WTC11 (cell line): ENCODE measurements at regions not wholly inside any gene's neighbourhood (a gene's known extent, or its start where the extent isn't known, plus 50 kb on each side); places are given as distances from the start of the nearest gene placed in this dataset.
A peak's percentile ranks its signal among the peaks of the same experiment; 100 is the strongest.

Experiments
- ATAC-seq: fragments of 200-7000 bp; cut with Tn5 transposase; 2 replicates; pipeline ENCODE4 v1.10.0; 2021; ENCODE audit warnings: mild to moderate bottlenecking, moderate library complexity
- CTCF ChIA-PET: fragments of 300-600 bp; sonication (Branson Sonifier 250); formaldehyde crosslinking; loops from one replicate; lab custom pipeline; 2021; ENCODE audit warnings: antibody characterized with exemption; lab: Charles Lee
- POLR2A ChIA-PET: fragments of 350-600 bp; sonication (Branson Sonifier 250); formaldehyde crosslinking; loops from one replicate; lab custom pipeline; 2021; ENCODE audit warnings: antibody characterized with exemption; lab: Charles Lee
- DNase-seq: peaks from one replicate; pipeline ENCODE4 v3.0.0; 2021; ENCODE audit warnings: low spot score
- H3K27ac Mint-ChIP-seq: 2 replicates; pipeline ENCODE4 v1.8.0; 2021; ENCODE audit warnings: mixed read lengths
- H3K27me3 Mint-ChIP-seq: 2 replicates; pipeline ENCODE4 v1.8.0; 2021; ENCODE audit warnings: low read depth, mild to moderate bottlenecking, moderate library complexity, mixed read lengths
- H3K36me3 Mint-ChIP-seq: 2 replicates; pipeline ENCODE4 v1.8.0; 2021; ENCODE audit warnings: mixed read lengths
- H3K4me1 Mint-ChIP-seq: 2 replicates; pipeline ENCODE4 v1.8.0; 2022; ENCODE audit warnings: mixed read lengths
- H3K4me3 Mint-ChIP-seq: 2 replicates; pipeline ENCODE4 v1.8.0; 2021; ENCODE audit warnings: mild to moderate bottlenecking, moderate library complexity, mixed read lengths
- H3K9me3 Mint-ChIP-seq: 2 replicates; pipeline ENCODE4 v1.8.0; 2021; ENCODE audit warnings: mixed read lengths
- ATF3 ChIP-seq: sonication (generic); formaldehyde crosslinking; conservative IDR thresholded peaks from 2 replicates; pipeline ENCODE4 v1.8.1; 2022; ENCODE audit warnings: mild to moderate bottlenecking, missing genetic modification reagents
- CREB1 ChIP-seq: sonication (generic); formaldehyde crosslinking; IDR thresholded peaks from 2 replicates; pipeline ENCODE4 v1.8.0; 2023; ENCODE audit warnings: mild to moderate bottlenecking, missing genetic modification reagents
- ERG ChIP-seq: fragments of 250-450 bp; sonication (Bioruptor Pico); IDR thresholded peaks from 2 replicates; pipeline ENCODE4 v1.8.0; 2021; ENCODE audit warnings: mild to moderate bottlenecking
- HMGXB4 ChIP-seq: sonication (generic); formaldehyde crosslinking; IDR thresholded peaks from 2 replicates; pipeline ENCODE4 v1.8.1; 2023; ENCODE audit warnings: mild to moderate bottlenecking, moderate library complexity, missing genetic modification reagents
- MXD4 ChIP-seq: fragments of 250-450 bp; sonication (Bioruptor Pico); IDR thresholded peaks from 2 replicates; pipeline ENCODE4 v1.8.0; 2021; ENCODE audit warnings: mild to moderate bottlenecking, moderate library complexity, borderline replicate concordance
- NFE2L1 ChIP-seq: sonication (generic); formaldehyde crosslinking; IDR thresholded peaks from 2 replicates; pipeline ENCODE4 v1.8.1; 2023; ENCODE audit warnings: missing genetic modification reagents
- NR1H2 ChIP-seq: sonication (generic); formaldehyde crosslinking; IDR thresholded peaks from 2 replicates; pipeline ENCODE4 v1.9.0; 2021; ENCODE audit warnings: mild to moderate bottlenecking, moderate library complexity, missing genetic modification reagents
- PRDM15 ChIP-seq: sonication (generic); formaldehyde crosslinking; IDR thresholded peaks from 2 replicates; pipeline ENCODE4 v1.8.0; 2022; ENCODE audit warnings: missing genetic modification reagents
- SMAD4 ChIP-seq: sonication (generic); formaldehyde crosslinking; IDR thresholded peaks from 2 replicates; pipeline ENCODE4 v1.8.0; 2022; ENCODE audit warnings: mild to moderate bottlenecking, missing genetic modification reagents
- STAT6 ChIP-seq: sonication (generic); formaldehyde crosslinking; conservative IDR thresholded peaks from 2 replicates; pipeline ENCODE4 v1.8.1; 2023; ENCODE audit warnings: mild to moderate bottlenecking, low read depth, missing genetic modification reagents, moderate library complexity
- TEAD1 ChIP-seq: sonication (generic); formaldehyde crosslinking; IDR thresholded peaks from 2 replicates; pipeline ENCODE4 v1.8.0; 2022; ENCODE audit warnings: mild to moderate bottlenecking, missing genetic modification reagents
- ZBTB21 ChIP-seq: sonication (generic); formaldehyde crosslinking; IDR thresholded peaks from 2 replicates; pipeline ENCODE4 v1.8.1; 2023; ENCODE audit warnings: mild to moderate bottlenecking, missing genetic modification reagents, borderline replicate concordance
- ZBTB43 ChIP-seq: sonication (generic); formaldehyde crosslinking; IDR thresholded peaks from 2 replicates; pipeline ENCODE4 v1.8.1; 2023; ENCODE audit warnings: mild to moderate bottlenecking, missing genetic modification reagents
- ZNF232 ChIP-seq: sonication (generic); formaldehyde crosslinking; IDR thresholded peaks from 2 replicates; pipeline ENCODE4 v1.8.0; 2022; ENCODE audit warnings: mild to moderate bottlenecking, missing genetic modification reagents
- ZNF281 ChIP-seq: sonication (generic); formaldehyde crosslinking; IDR thresholded peaks from 2 replicates; pipeline ENCODE4 v1.8.0; 2023; ENCODE audit warnings: mild to moderate bottlenecking, missing genetic modification reagents
- ZNF425 ChIP-seq: fragments of 250-450 bp; sonication (Bioruptor Pico); conservative IDR thresholded peaks from 2 replicates; pipeline ENCODE4 v1.9.0; 2021; ENCODE audit warnings: mild to moderate bottlenecking
- ZNF512 ChIP-seq: sonication (generic); formaldehyde crosslinking; IDR thresholded peaks from 2 replicates; pipeline ENCODE4 v1.8.1; 2022; ENCODE audit warnings: missing genetic modification reagents, borderline replicate concordance
- ZSCAN18 ChIP-seq: fragments of 250-450 bp; sonication (Bioruptor Pico); IDR thresholded peaks from 2 replicates; pipeline ENCODE4 v2.1.2; 2022; ENCODE audit warnings: mild to moderate bottlenecking, moderate library complexity

- CTCF ChIA-PET: interaction anchor here (0.7 kb wide), 1 partner anchor 83 kb away, joined by 3 read pairs; no protein-coding TSS in a partner anchor
- Mint-ChIP-seq H3K9me3 (no peaks in the 10 kb centered on the region), H3K36me3 (no peaks in the 10 kb centered on the region), H3K27ac (no peak overlapping the region), H3K4me3 (no peak overlapping the region), H3K27me3 (no peaks in the 10 kb centered on the region), H3K4me1 (peaks cover 9% of the 10 kb centered on the region)
- ATAC-seq: peak; percentile 59
- no peak for DNase-seq
- POLR2A ChIA-PET: no interaction called here
- no peak for TF ChIP-seq ZBTB21 (CRISPR knock-in tag)
- no peak for TF ChIP-seq ZSCAN18 (CRISPR knock-in tag)
- TF ChIP-seq CREB1: no peak
- no peak for TF ChIP-seq ZNF232
- no peak for TF ChIP-seq ZNF512
- TF ChIP-seq ERG (CRISPR knock-in tag): no peak
- TF ChIP-seq PRDM15 (CRISPR knock-in tag): no peak
- TF ChIP-seq NR1H2: no peak
- TF ChIP-seq SMAD4 (CRISPR knock-in tag): no peak
- no peak for TF ChIP-seq ZBTB43 (CRISPR knock-in tag)
- TF ChIP-seq NFE2L1 (CRISPR knock-in tag): no peak
- no peak for TF ChIP-seq HMGXB4
- no peak for TF ChIP-seq ATF3 (CRISPR knock-in tag)
- TF ChIP-seq MXD4 (CRISPR knock-in tag): no peak
- TF ChIP-seq ZNF425 (CRISPR knock-in tag): no peak
- no peak for TF ChIP-seq ZNF281
- TF ChIP-seq STAT6 (CRISPR knock-in tag): no peak
- TF ChIP-seq TEAD1 (CRISPR knock-in tag): no peak
Measured at GRCh38 chr3:14590569-14590968, 50.4 kb upstream of the GRIP2 start.
